Parathyroid adenoma (tissue), 2 donors: ENCODE measurements at regions not wholly inside any gene's neighbourhood (a gene's known extent, or its start where the extent isn't known, plus 50 kb on each side); places are given as distances from the start of the nearest gene placed in this dataset.

Source experiments
- H2AFZ ChIP-seq: fragments of 300-600 bp; sonication (generic); one replicate; pipeline ENCODE4 v1.7.0; 2017; ENCODE audit warnings: antibody characterized with exemption, mild to moderate bottlenecking
- H3K27ac ChIP-seq: fragments of 300-600 bp; sonication (generic); one replicate; pipeline ENCODE4 v1.7.0; 2017
- H3K27me3 ChIP-seq: fragments of 300-600 bp; sonication (generic); one replicate; pipeline ENCODE4 v1.7.0; 2017; ENCODE audit warnings: low read length; ENCODE audit not compliant: control insufficient read depth, insufficient read depth
- H3K36me3 ChIP-seq: fragments of 300-600 bp; sonication (generic); one replicate; pipeline ENCODE4 v1.7.0; 2017; ENCODE audit warnings: low read length; ENCODE audit not compliant: control insufficient read depth, insufficient read depth
- H3K4me1 ChIP-seq: fragments of 300-600 bp; sonication (generic); one replicate; pipeline ENCODE4 v1.7.0; 2017; ENCODE audit warnings: control low read depth
- H3K4me2 ChIP-seq: fragments of 300-600 bp; sonication (generic); one replicate; pipeline ENCODE4 v1.7.0; 2017; ENCODE audit warnings: low read length
- H3K4me3 ChIP-seq: fragments of 300-600 bp; sonication (generic); one replicate; pipeline ENCODE4 v1.7.0; 2017; ENCODE audit warnings: low read depth, low read length
- H3K79me2 ChIP-seq: fragments of 300-600 bp; sonication (generic); one replicate; pipeline ENCODE4 v1.7.0; 2017; ENCODE audit warnings: control low read depth
- H3K9ac ChIP-seq: fragments of 300-600 bp; sonication (generic); one replicate; pipeline ENCODE4 v1.7.0; 2017; ENCODE audit warnings: mild to moderate bottlenecking
- H3K9me3 ChIP-seq: fragments of 300-600 bp; sonication (generic); one replicate; pipeline ENCODE4 v1.7.0; 2017; ENCODE audit warnings: low read length; ENCODE audit not compliant: control insufficient read depth
- CTCF ChIP-seq: fragments of 300-600 bp; sonication (generic); IDR thresholded peaks from one replicate; pipeline ENCODE4 v1.7.0; 2017; ENCODE audit warnings: antibody characterized with exemption, mild to moderate bottlenecking
- donor health status: primary hyperparathyroidism.

GRCh38 chr11:39725081-39725480 lies 1734.4 kb downstream of the LRRC4C start:
- no peak for TF ChIP-seq CTCF
- Histone ChIP-seq H2AFZ (no peak overlapping the region), H3K4me1 (no peaks in the 10 kb centered on the region), H3K79me2 (no peaks in the 10 kb centered on the region), H3K27ac (no peak overlapping the region), H3K4me2 (no peak overlapping the region), H3K27me3 (no peaks in the 10 kb centered on the region), H3K4me3 (no peak overlapping the region), H3K9ac (no peak overlapping the region), H3K36me3 (no peaks in the 10 kb centered on the region), H3K9me3 (no peaks in the 10 kb centered on the region)

- Histone ChIP-seq H3K4me2 (no peak overlapping the region), H3K36me3 (no peaks in the 10 kb centered on the region), H3K79me2 (no peaks in the 10 kb centered on the region), H3K9me3 (no peaks in the 10 kb centered on the region), H3K27ac (no peak overlapping the region), H3K4me3 (no peak overlapping the region), H3K9ac (no peak overlapping the region), H3K4me1 (no peaks in the 10 kb centered on the region), H3K27me3 (no peaks in the 10 kb centered on the region), H2AFZ (no peak overlapping the region)
- no peak for TF ChIP-seq CTCF
These were observed 1735.0 kb downstream of the LRRC4C start for GRCh38 chr11:39724404-39724803.

- no peaks in the 10 kb centered on the region for H3K79me2 ChIP-seq
- H3K4me1 ChIP-seq, result no peaks in the 10 kb centered on the region
- H3K4me3 ChIP-seq, result no peak overlapping the region
- no peaks in the 10 kb centered on the region for H3K36me3 ChIP-seq
- H3K27ac ChIP-seq, result no peak overlapping the region
- no peak overlapping the region for H3K4me2 ChIP-seq
- no peaks in the 10 kb centered on the region for H3K27me3 ChIP-seq
- H3K9me3 ChIP-seq, result no peaks in the 10 kb centered on the region
- no peak overlapping the region for H3K9ac ChIP-seq
- no peak for TF ChIP-seq CTCF
- no peak overlapping the region for H2AFZ ChIP-seq
These were observed 1746.9 kb downstream of the LRRC4C start for GRCh38 chr11:39712581-39712980.

GRCh38 chr11:39690856-39691255 lies 1768.6 kb downstream of the LRRC4C start:
- Histone ChIP-seq H3K4me2 (no peak overlapping the region), H3K79me2 (no peaks in the 10 kb centered on the region), H3K36me3 (no peaks in the 10 kb centered on the region), H3K4me3 (no peak overlapping the region), H3K9me3 (no peaks in the 10 kb centered on the region), H3K4me1 (no peaks in the 10 kb centered on the region), H3K27ac (no peak overlapping the region), H2AFZ (no peak overlapping the region), H3K9ac (no peak overlapping the region), H3K27me3 (no peaks in the 10 kb centered on the region)
- TF ChIP-seq CTCF, result no peak

- H3K9ac ChIP-seq, result no peak overlapping the region
- H3K79me2 ChIP-seq, result no peaks in the 10 kb centered on the region
- H3K27ac ChIP-seq, result no peak overlapping the region
- no peak overlapping the region for H3K4me3 ChIP-seq
- H3K27me3 ChIP-seq, result no peaks in the 10 kb centered on the region
- H3K4me2 ChIP-seq, result no peak overlapping the region
- no peak overlapping the region for H2AFZ ChIP-seq
- no peaks in the 10 kb centered on the region for H3K36me3 ChIP-seq
- no peak for TF ChIP-seq CTCF
- H3K9me3 ChIP-seq, result no peaks in the 10 kb centered on the region
- H3K4me1 ChIP-seq, result no peaks in the 10 kb centered on the region
These were observed 1775.4 kb downstream of the LRRC4C start for GRCh38 chr11:39683951-39684554.
